ENCODE measurements at regions not wholly inside any gene's neighbourhood (a gene's known extent, or its start where the extent isn't known, plus 50 kb on each side); places are given as distances from the start of the nearest gene placed in this dataset.
"Not testable (repeated sequence)": the region's sequence is repeated elsewhere in the genome, so short reads cannot be mapped to it uniquely, and the experiment has no call there.

- DNase-seq: no peak
These were observed 81.7 kb upstream of the RALGPS2 start for GRCh38 chr1:178643349-178643748.

GRCh38 chr1:178643831-178644230, 81.2 kb upstream of the RALGPS2 start:
- no peak for DNase-seq

DNA sequence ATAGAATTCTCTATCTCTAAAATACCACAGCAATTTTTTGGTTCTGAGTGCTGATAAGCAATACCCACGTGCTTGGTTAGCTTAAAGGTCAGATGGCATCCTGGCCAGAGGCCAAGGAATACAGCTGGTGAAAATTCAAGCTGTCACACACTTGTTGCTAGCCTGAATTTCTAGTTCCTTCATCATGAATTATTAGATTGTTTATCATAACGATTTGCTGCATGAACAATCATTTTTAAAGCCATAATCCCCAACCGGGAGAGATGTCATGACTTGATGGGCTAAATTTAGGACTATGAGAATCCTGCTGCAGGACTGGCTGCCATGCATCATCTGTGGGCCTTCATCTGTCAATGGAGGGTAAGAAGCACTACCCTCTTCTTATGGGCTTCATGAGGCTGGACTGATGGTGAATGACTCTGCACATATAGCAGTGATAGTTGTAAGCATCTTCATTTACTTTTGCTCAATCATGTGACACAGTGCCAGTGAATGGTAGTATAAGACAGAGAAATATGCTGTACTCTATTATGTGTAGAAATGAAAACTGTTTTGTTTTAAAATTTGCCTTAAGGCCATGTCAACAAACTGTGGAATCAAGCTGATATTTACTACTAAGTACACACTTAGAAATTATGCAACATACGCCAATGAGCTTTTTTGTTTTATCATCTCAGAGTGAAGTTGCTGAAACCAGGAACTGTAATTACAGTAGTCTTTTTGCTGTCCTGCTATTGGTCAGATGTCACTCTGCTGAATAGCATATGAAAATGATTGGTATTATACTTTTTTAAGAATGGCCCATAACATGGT, 80.5 kb upstream of the RALGPS2 start:
- peak; percentile 3 for DNase-seq

- DNase-seq: peak; percentile 20
These were observed 79.8 kb upstream of the RALGPS2 start for GRCh38 chr1:178645157-178645807.

GRCh38 chr1:178645808-178646200, 79.2 kb upstream of the RALGPS2 start:
- no peak for DNase-seq

DNA sequence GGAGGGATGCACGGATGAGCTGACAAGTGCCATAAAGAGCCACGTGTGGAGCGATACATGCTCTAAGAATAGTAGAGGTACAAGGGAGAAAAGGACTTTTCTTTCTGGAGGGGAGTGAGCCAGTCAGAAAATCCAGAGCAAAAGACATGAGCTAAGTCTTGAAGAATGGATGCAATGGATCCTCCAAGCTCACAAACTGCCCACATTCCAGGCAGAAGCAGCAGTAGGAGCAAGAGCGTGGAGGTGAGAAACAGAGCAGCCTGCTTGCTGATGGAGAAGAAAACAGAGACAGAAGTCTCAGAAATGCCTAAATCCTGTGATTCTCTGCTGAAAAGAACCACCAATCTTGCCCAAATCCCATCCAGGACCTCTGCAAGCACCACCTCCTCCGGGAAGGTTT, 78.2 kb upstream of the RALGPS2 start:
- DNase-seq: no peak

- no peak for DNase-seq
These were observed 76.9 kb upstream of the RALGPS2 start for GRCh38 chr1:178648151-178648550.

DNA sequence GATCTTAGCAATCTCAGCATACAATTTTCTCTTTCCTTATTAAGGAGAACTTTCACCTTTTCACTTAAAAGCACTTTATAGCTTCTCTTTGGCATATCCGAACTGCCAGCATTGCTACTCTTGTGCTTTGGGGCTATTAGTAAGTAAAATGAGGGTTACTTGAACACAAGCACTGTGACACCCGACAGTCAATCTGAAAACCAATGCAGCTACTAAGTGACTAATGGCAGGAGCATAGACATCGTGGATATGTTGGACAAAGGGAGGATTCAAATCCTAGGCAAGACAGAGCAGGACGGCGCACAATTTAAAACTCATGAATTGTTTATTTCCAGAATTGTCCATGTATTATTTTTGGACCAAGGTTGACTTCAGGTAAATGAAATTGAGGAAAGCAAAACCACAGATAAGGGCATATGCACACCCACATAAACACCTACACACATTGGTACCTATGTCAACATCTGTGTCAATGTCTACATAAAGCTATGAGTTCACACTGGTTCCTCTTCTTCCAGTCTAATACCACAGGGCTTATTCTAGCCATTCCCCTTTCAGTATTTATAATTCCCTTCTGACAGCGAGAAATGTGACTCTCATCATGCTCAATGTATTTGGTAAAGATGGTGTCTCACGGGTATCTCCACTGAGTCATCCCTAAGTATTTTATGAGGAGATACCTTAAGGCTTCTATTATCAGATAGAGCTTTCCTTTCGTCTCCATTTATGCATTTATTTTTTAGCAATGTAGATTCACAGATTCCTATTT, 75.3 kb upstream of the RALGPS2 start:
- no peak for DNase-seq

DNA sequence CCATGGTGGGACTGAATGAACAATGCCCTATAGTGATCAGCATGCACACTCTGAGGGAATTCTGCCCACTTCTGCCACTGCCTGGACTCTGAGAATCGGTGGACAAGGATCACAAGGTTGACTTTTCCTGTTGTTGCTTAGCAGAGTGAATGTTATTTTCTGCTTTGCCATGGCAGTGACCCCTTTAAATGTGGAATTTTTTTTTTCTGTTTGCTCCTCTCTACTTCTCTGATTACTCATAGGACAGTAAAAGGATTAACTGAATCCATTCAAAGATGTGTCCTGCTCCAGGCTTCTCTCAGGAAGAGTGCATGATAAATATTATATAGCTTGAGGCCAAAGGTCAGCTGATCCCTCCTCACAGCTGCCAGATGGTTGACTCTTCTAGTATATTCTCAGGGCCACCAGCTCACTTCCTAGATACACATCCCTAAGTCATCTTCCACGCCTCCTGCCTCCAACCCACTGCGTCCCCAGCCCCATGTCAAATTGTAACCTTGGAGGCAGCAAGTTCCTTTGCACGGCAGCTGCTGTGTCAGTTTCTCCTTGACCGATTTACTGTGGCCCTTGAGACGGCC, 74.0 kb upstream of the RALGPS2 start:
- no peak for DNase-seq

DNA sequence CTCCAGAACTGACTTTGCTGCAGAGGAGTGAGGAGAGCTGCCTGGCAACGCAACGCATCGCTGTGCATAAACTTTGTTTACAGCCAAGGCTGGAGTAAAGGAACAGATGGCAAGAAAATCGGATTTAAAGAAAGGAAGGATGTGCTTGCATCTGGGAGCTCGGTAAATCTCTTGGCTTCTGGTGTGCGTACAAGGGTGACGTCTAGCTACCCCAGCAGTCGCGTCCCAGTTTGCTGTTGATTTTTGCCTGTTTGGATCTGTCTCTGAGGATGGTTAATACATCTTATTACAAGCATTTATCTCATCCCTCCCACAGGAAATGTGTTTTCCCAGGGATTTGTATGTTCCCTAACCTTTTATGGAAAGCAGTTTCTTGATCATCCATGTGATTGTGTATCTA, 73.3 kb upstream of the RALGPS2 start:
- DNase-seq: no peak

- DNase-seq: no peak
These were observed 72.2 kb upstream of the RALGPS2 start for GRCh38 chr1:178652506-178653490.

- DNase-seq: no peak
These were observed 65.2 kb upstream of the RALGPS2 start for GRCh38 chr1:178659789-178660208.

GRCh38 chr1:178660461-178660860, 64.6 kb upstream of the RALGPS2 start:
- no peak for DNase-seq

DNA sequence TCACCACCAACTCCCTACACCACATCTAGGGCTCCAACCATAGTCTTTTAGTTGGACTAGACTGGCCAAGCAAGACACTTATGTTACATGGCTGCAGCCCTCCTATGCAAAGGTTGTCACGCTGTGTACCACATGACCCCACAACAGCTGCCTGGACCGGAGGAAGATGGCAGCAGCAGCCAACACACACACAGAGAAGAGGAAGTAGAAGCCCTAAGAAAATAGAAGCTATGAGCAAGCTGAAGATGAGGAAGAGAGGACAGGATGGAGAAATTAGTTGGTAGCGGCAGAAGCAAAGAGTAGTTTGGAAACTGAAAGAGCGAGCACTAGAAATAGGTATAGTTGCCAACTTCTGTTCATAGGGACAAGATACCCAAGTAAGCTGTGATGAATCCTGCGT, 60.8 kb upstream of the RALGPS2 start:
- DNase-seq: no peak

- DNase-seq: no peak
These were observed 59.5 kb upstream of the RALGPS2 start for GRCh38 chr1:178665579-178665978.

DNA sequence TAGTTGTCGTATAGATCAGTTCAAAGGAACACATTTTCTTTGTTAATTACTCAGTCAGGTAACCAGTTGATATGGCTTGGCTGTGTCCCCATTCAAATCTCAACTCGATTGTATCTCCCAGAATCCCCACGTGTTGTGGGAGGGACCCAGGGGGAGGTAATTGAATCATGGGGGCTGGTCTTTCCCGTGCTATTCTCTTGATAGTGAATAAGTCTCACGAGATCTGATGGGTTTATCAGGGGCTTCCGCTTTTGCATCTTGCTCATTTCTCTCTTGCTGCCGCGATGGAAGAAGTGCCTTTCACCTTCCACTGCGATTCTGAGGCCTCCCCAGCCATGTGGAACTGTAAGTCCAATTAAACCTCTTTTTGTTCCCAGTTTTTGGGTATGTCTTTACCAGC, 58.2 kb upstream of the RALGPS2 start:
- DNase-seq: not testable (repeated sequence)

GRCh38 chr1:178672434-178672833, 52.6 kb upstream of the RALGPS2 start:
- DNase-seq: no peak

- DNase-seq: not testable (repeated sequence)
These were observed 50.5 kb upstream of the RALGPS2 start for GRCh38 chr1:178674559-178674958.
